ENCODE measurements at regions not wholly inside any gene's neighbourhood (a gene's known extent, or its start where the extent isn't known, plus 50 kb on each side); places are given as distances from the start of the nearest gene placed in this dataset.

DNA sequence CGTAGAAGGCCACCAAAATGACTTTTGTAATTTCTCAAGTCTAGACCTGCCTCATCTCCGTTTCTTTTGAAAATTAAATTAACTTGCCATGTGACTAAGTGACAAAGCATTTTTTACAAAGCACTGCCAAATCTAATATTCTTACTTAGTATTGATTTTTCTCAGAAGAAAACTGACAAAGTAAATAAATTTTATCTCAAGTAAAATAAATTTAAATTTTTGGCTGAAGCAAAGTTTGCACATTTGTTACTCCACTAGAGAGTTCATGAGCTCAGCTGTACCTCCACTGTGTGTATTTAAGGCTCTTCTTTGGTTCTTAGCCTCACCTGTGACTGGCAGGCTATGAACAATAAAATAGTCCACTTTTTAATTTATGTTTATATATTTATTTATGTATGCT is 441.1 kb upstream of the PCDH10 start:
- H3K27ac ChIP-seq = no peak overlapping the region
- TF ChIP-seq, protein P1, sequence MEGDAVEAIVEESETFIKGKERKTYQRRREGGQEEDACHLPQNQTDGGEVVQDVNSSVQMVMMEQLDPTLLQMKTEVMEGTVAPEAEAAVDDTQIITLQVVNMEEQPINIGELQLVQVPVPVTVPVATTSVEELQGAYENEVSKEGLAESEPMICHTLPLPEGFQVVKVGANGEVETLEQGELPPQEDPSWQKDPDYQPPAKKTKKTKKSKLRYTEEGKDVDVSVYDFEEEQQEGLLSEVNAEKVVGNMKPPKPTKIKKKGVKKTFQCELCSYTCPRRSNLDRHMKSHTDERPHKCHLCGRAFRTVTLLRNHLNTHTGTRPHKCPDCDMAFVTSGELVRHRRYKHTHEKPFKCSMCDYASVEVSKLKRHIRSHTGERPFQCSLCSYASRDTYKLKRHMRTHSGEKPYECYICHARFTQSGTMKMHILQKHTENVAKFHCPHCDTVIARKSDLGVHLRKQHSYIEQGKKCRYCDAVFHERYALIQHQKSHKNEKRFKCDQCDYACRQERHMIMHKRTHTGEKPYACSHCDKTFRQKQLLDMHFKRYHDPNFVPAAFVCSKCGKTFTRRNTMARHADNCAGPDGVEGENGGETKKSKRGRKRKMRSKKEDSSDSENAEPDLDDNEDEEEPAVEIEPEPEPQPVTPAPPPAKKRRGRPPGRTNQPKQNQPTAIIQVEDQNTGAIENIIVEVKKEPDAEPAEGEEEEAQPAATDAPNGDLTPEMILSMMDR (conservative IDR thresholded peaks at IDR 0.05) = no peak

DNA sequence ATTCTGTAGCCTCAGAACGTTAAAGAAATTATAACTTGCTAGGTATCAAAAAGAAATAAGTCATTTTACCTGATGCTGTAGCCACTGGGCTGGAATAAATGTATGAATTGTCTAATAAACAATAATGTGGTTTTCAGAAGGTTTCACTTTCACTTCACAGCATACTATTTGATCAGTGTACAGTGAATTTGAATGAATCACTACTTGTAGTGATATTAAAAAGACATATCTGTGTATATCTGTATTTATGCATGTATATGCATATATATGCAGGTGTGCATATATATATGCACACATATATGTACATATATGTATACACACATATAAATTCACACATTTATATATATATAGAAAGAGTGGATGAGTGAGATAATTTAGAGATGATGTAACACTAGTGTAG is 440.0 kb upstream of the PCDH10 start:
- TF ChIP-seq, protein P1 (conservative IDR thresholded peaks at IDR 0.05) = no peak
- no peak overlapping the region for H3K27ac ChIP-seq

DNA sequence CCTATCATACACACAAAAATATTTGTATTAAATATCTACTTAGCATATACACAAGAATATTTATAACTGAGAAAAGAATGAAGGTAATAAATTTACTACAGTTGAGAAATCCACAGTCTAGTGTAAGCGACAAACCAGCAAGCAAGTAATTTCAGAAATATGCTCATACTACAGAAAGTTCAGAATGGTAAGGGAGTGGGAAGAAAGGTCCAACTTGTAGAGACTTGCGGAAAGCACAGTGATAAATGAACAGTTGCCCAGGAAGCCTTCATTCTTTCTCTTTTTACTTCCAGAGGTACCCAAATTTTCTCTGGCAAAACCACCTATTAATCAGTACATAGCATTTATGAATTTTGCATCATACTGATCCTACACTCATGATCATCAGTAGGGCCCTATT is 438.1 kb upstream of the PCDH10 start:
- H3K27ac ChIP-seq = no peak overlapping the region
- TF ChIP-seq, protein P1 (conservative IDR thresholded peaks at IDR 0.05) = no peak

DNA sequence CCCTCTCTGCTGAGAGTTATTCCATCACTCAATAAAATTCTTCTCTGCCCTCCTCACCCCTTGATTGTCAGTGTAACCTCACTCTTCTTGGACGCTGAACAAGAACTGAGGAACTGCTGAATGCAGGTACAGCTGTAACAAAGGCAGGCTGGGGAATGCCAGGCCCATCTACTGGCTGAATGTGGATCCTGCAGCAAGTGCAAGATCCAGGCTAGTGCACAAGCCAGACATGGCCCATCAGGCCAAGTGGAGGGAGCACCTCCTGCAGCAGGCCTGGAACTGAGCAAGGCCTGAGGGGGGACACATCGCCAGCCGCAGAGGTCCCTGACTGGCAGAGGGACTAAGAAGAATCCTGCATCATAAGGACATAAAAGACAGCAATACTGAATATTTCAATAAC is 411.8 kb upstream of the PCDH10 start:
- TF ChIP-seq, protein P1 (conservative IDR thresholded peaks at IDR 0.05) = 0 out of 2 replicates have a peak, but pooled peaks have one; percentile 8
- no peak overlapping the region for H3K27ac ChIP-seq

DNA sequence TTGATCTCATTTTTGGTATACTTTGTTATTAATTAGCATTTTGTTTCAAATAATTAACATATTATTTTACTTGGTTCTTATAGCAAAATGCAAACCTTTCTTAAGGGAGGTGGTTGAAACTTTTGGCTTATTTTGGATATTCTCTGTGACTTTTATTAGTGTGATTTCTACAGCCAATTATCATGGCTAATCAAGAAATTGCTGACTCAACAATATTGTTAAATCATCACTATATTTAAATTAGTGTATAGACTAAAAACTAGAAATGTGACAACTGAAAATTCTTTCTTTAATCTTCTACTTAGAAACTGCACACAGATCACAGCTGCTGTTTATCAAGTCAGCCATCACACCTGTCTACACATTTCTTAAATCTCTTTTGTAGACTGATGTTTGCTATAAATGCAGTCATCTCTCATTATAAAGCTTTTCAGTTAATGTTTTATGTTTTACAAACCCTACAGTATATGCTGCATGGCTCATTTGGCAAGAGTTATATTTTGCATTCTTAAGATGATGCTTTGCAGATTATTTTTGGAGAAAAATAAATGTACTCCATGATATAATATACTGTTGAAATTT is 389.8 kb upstream of the PCDH10 start:
- no peak overlapping the region for H3K27ac ChIP-seq
- TF ChIP-seq, protein P1 (conservative IDR thresholded peaks at IDR 0.05) = no peak

DNA sequence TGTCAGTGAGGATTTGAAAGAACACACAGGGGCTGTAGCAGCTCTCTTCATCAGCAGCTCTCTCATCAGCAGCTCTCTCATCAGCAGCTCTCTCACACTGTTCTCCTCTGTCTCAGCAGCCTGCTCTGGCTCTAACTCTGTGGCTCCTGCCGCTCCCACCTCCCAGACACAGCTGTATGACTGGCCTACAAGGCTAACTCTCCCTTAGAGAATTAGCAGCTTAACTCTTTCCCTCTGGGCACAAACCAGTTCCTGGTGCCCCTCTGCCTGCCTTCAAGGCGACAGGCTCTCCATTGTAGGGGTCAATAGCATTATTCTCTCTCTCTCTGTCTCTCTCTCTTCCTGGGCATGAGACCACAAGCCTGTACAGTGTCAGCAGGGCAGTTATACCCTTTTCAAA is 385.6 kb upstream of the PCDH10 start:
- no peak overlapping the region for H3K27ac ChIP-seq
- TF ChIP-seq, protein P1 (conservative IDR thresholded peaks at IDR 0.05) = no peak

DNA sequence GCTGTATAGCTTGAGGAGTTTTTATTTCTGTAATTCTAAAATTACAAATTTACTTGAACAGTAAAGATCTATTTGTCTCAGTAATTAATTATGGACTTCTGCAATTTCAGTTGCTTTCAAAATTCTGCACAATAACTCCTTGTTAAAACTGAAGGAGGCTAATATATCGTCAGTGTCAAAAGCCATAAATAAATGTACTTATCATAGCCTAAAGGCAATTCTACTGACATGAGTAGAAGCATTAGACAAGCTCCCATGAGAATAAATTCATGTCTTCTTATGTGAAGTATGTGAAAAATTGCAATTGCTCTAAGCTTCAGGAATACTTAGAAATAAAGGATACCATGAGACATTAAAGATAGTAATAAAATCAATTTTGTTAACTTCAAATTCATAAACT is 381.2 kb upstream of the PCDH10 start:
- no peak overlapping the region for H3K27ac ChIP-seq
- TF ChIP-seq, protein P1 (conservative IDR thresholded peaks at IDR 0.05) = no peak
